Adipocyte (in vitro differentiated cells): ENCODE measurements at regions not wholly inside any gene's neighbourhood (a gene's known extent, or its start where the extent isn't known, plus 50 kb on each side); places are given as distances from the start of the nearest gene placed in this dataset.
"Not testable (repeated sequence)": the region's sequence is repeated elsewhere in the genome, so short reads cannot be mapped to it uniquely, and the experiment has no call there.

Experiments used
- DNase-seq: peaks from one replicate; pipeline ENCODE4 v3.0.0-alpha.2; 2015; ENCODE audit warnings: low read depth
- H3K27me3 ChIP-seq: replicated peaks from 2 replicates; pipeline ENCODE4 v1.7.0; 2013; ENCODE audit warnings: mild to moderate bottlenecking, low read length, moderate library complexity; ENCODE audit not compliant: control insufficient read depth, insufficient read depth
- H3K36me3 ChIP-seq: 2 replicates; pipeline ENCODE4 v1.7.0; 2013; ENCODE audit warnings: low read length, mild to moderate bottlenecking, moderate library complexity; ENCODE audit not compliant: control insufficient read depth, insufficient read depth, severe bottlenecking
- H3K4me1 ChIP-seq: 2 replicates; pipeline ENCODE4 v1.7.0; 2013; ENCODE audit warnings: mild to moderate bottlenecking, low read length, moderate library complexity; ENCODE audit not compliant: control insufficient read depth, insufficient read depth
- H3K4me3 ChIP-seq: 2 replicates; pipeline ENCODE4 v1.7.0; 2013; ENCODE audit warnings: mild to moderate bottlenecking, low read length, moderate library complexity
- H3K9ac ChIP-seq: 2 replicates; pipeline ENCODE4 v1.7.0; 2013; ENCODE audit warnings: mild to moderate bottlenecking, low read length, moderate library complexity
- H3K9me3 ChIP-seq: 2 replicates; pipeline ENCODE4 v1.7.0; 2013; ENCODE audit warnings: mild to moderate bottlenecking, low read length, moderate library complexity; ENCODE audit not compliant: control insufficient read depth

DNA sequence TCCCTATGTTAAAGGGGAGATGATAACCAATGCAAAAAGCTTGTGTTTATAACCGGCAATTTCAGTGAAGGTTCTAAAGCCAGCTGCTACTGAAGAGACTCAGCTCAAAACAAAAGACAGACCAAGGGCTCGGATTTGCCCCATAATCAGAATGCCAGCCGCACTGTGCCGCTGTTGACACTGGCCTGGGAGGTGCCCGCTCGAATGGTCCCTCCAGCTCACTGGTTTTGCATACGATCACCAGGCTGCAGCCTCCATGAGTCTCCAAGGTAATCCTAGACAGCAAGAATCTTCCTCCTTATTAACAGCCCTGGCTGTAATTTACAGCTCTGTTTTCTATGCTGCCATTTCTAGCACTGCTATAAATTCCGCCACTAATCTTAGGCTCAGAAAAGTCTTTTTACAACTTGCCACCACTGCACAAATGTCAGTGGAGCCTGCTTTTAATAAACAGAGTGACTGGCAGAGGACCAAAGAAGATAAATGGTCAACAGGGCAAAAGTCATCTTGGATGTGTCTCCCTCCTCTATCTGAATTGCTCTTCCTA, 155.7 kb upstream of the SH3BP4 start:
- Histone ChIP-seq H3K9ac (peak overlapping the region; percentile 63), H3K9me3 (no peaks in the 10 kb centered on the region), H3K4me3 (peak overlapping the region; percentile 57), H3K27me3 (peaks cover 3% of the 10 kb centered on the region), H3K36me3 (no peaks in the 10 kb centered on the region), H3K4me1 (peaks cover 19% of the 10 kb centered on the region)
- no peak for DNase-seq

DNA sequence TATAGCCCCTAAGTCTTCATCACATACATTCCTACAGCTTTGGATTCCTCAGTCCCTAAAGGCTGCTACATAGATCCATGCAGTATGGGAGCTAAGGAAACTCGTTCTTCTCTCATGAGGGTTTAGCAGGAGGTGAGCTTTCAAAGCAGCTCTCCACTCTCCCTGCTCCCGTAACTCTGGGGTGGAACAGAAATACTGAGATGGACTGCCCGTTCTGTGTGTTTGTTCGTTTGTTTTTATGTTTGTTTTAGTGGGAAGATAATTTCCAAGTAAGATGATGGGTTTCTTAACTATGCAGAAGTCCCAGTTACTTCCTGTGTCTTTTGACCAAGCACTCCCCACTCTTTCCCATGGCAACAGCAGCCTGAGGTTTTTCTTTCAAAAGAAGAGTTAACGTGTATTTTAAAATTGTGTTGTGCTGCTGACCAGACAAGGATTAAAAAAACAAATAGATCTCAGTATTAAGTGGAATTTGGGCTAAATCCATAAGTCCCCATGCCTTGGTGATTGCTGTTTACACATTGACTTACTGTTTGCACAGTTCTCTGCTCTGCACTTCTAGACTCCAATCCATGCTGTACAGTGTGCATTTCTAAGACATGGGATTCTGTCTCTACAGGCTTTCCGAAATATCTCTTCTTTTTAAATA, 156.4 kb upstream of the SH3BP4 start:
- Histone ChIP-seq H3K36me3 (no peaks in the 10 kb centered on the region), H3K9ac (no peak overlapping the region), H3K27me3 (peaks cover 3% of the 10 kb centered on the region), H3K9me3 (no peaks in the 10 kb centered on the region), H3K4me1 (peaks cover 19% of the 10 kb centered on the region), H3K4me3 (no peak overlapping the region)
- peak; percentile 21 for DNase-seq

DNA sequence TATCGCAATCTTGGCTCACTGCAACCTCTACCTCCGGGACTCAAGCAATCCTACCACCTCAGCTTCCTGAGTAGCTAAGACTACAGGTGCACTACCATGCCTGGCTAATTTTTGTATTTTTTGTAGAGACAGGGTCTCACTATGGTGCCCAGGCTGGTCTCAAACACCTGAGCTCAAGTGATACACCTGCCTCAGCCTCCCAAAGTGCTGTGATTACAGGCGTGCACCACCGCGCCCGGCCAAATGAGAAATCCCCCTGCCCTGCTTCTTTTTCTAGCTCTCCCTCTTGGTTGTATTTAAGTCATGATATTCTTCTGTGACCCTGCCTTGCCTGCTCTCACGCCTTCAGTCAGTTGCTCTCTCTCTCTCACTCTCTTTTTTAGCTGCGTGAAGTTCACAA, 157.0 kb upstream of the SH3BP4 start:
- H3K9me3 ChIP-seq, result no peaks in the 10 kb centered on the region
- DNase-seq, result no peak
- no peak overlapping the region for H3K4me3 ChIP-seq
- H3K4me1 ChIP-seq, result peaks cover 19% of the 10 kb centered on the region
- no peaks in the 10 kb centered on the region for H3K36me3 ChIP-seq
- peaks cover 6% of the 10 kb centered on the region for H3K27me3 ChIP-seq
- no peak overlapping the region for H3K9ac ChIP-seq

DNA sequence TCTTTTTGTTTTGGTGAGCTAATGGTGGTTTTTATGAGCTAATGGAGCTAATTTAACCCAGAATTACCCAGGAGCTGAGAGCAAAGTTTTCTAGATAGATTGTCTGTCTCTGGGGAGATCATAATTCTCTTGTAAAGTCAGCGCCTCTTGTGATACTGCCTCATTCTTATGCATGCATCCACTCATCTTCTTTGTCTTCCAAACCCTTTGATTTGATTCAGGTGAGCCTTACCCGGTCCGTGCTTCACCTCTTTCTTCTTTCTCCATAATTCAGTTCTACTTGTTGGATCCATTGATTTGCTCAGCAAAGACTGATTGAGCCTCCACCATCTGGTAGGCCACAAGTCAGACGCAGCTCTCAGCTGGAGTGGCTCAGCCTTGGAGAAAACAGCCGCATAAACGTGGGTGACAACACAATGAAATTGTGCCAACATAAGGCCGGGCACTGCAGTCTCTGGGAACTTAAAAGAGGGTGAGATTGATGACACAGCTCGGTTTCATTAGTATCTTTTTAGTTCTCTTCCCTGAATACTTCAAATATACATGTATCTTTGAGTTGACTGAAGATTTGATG, 158.5 kb upstream of the SH3BP4 start:
- Histone ChIP-seq H3K9ac (no peak overlapping the region), H3K4me1 (peaks cover 19% of the 10 kb centered on the region), H3K27me3 (peaks cover 6% of the 10 kb centered on the region), H3K4me3 (no peak overlapping the region), H3K36me3 (no peaks in the 10 kb centered on the region), H3K9me3 (no peaks in the 10 kb centered on the region)
- no peak for DNase-seq

DNA sequence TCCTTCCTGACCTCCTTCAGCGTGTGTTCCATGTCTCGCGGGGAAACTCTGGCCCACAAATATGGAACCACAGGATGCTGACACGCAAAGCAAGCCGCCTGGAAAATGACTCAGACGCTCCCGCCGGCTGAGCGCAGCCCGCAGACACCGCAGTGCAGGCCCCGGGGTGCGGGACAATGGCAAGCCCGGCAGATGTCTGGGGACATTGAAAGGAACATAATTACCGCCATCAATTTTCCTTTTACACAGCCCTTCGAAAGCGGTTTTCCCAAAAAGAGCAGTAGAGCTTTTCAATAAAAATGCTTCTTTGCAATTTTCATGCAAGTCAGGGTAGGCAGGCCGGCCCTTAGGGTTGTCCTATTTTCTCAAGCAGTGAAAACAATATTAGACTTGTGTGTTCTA, 159.2 kb upstream of the SH3BP4 start:
- Histone ChIP-seq H3K9me3 (no peaks in the 10 kb centered on the region), H3K9ac (no peak overlapping the region), H3K27me3 (peaks cover 6% of the 10 kb centered on the region), H3K36me3 (no peaks in the 10 kb centered on the region), H3K4me1 (peaks cover 19% of the 10 kb centered on the region), H3K4me3 (no peak overlapping the region)
- DNase-seq, result no peak

DNA sequence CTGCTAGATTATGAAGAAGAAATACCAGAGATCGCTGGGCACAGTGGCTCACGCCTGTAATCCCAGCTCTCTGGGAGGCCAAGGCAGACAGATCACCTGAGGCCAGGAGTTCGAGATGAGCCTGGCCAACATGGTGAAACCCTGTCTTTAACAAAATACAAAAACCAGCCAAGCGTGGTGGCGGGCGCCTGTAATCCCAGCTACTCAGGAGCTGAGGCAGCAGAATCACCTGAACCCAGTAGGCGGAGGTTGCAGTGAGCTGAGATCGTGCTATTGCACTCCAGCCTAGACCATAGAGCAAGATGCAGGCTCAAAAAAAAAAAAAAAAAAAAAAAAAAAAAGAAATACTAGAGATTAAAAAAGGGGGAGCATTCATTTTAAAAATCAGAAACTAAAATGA, 159.7 kb upstream of the SH3BP4 start:
- H3K36me3 ChIP-seq, H3K9me3 ChIP-seq, H3K4me3 ChIP-seq, H3K9ac ChIP-seq, DNase-seq, H3K27me3 ChIP-seq: not testable (repeated sequence)
- peaks cover 19% of the 10 kb centered on the region for H3K4me1 ChIP-seq

DNA sequence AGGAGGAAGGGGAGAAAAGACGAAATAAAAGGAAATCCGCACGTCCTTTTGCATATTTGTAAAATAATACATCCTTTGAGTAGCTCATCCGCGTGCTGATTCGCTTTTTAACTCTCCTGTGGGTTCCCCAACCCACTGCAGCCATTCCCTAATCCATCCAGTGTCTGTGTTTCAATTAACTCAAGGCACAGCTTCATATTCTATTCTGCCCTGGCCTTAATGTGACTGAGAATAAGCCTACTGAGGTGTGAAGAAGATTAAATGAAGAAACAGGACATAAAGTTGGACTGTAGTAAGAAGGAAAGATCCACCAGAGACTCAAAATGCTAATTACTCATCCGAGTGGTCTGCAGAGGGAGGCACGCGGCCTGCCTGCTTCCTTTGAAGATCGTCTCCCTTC, 161.4 kb upstream of the SH3BP4 start:
- no peak overlapping the region for H3K4me3 ChIP-seq
- no peak overlapping the region for H3K9ac ChIP-seq
- peaks cover 11% of the 10 kb centered on the region for H3K27me3 ChIP-seq
- H3K36me3 ChIP-seq, result no peaks in the 10 kb centered on the region
- peaks cover 4% of the 10 kb centered on the region for H3K4me1 ChIP-seq
- no peaks in the 10 kb centered on the region for H3K9me3 ChIP-seq
- no peak for DNase-seq

DNA sequence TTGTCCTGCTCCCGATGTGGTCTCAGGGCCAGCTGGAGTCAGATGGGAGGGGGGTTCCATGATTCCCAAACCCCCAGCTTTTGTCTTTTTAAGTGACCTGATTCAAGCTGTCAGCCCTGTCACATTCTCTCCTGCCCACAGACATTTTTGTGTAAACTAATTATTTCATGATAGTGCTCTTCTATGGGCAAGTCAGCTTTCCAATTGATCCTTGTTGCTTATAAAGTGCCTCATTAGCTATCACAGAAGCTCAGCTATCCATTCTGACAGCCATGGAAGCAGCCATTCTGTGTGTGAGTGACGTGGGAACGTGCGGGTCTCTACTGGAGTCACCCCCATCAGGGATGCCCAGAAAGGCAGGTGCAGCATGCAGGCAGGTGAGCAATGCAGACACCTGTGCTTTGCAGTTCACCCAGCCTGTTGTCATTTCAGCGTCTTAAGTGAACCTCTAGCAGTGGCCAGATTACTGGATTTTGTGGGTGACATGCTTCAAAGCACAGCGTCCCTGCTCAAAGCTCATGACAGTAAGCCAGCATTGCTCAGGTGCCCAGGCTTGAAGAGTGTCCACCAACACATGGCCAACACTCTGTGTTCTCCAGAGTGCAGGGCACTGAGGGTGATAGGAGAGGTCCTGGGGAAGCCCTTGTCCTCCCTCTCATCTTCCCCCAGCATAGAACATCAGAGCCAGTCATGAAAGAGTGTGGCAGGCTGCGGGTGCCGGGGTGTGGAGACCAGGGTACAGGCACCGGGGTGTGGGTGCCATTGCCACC, 162.1 kb upstream of the SH3BP4 start:
- H3K4me1 ChIP-seq, result no peaks in the 10 kb centered on the region
- H3K36me3 ChIP-seq, result no peaks in the 10 kb centered on the region
- no peaks in the 10 kb centered on the region for H3K9me3 ChIP-seq
- H3K27me3 ChIP-seq, result peaks cover 11% of the 10 kb centered on the region
- no peak overlapping the region for H3K4me3 ChIP-seq
- H3K9ac ChIP-seq, result no peak overlapping the region
- no peak for DNase-seq

DNA sequence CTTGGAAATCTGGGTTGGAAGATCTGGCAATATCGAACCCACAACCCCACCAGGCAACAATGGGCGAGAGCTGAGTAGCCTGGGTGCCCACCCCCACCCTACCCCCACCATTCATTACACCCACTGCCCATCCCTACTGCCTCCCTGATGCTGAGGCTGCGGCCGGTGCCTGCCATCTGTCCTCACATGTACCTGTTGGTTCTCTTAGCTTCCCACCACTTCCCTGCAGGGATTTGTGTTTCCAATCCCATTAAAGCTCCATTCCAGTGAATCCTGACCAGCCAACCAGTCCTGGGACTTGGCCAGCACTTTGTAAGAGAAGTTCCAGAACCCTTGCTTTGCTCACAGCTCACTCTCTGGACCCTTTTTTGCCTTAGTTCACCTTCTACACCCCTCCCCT, 163.0 kb upstream of the SH3BP4 start:
- no peaks in the 10 kb centered on the region for H3K4me1 ChIP-seq
- no peaks in the 10 kb centered on the region for H3K36me3 ChIP-seq
- peaks cover 11% of the 10 kb centered on the region for H3K27me3 ChIP-seq
- no peak overlapping the region for H3K4me3 ChIP-seq
- no peak for DNase-seq
- no peak overlapping the region for H3K9ac ChIP-seq
- peaks cover 8% of the 10 kb centered on the region for H3K9me3 ChIP-seq

DNA sequence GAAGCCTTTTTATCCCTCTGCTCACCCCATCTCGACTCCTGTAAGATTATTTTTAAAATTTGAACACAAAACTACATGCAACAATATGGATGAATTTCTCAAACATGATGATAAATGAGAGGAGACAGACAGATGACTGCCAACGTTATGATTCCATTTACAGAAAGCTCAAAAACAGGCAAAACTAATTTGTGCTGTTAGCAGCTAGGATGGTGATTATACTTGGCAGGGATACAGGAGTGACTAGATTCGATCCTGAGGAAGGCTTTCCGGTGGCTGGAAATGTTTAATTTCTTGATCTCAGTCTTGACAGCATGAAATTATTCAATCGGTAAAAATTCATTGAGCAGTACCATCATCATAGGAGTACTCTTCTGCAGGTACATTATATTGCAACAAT, 163.4 kb upstream of the SH3BP4 start:
- H3K4me1 ChIP-seq, result no peaks in the 10 kb centered on the region
- peaks cover 11% of the 10 kb centered on the region for H3K27me3 ChIP-seq
- no peak for DNase-seq
- no peak overlapping the region for H3K4me3 ChIP-seq
- no peak overlapping the region for H3K9ac ChIP-seq
- peaks cover 12% of the 10 kb centered on the region for H3K9me3 ChIP-seq
- no peaks in the 10 kb centered on the region for H3K36me3 ChIP-seq

DNA sequence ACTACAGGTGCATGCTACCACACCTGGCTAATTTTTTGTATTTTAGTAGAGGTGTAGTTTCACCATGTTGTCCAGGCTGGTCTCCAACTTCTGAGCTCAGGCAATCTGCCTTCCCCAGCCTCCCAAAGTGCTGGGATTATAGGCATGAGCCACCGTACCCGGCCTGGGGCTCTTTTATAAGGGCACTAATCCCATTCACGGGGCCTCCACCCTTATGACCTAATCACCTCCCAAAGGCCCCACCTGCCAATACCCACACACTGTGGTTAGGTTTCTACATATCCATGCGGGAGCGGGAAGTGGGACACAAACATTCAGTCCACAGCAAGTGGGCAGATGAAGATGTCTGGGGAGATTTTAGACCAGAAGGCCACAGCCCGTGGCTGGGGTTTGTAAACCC, 164.7 kb upstream of the SH3BP4 start:
- H3K9ac ChIP-seq, result no peak overlapping the region
- H3K4me3 ChIP-seq, result no peak overlapping the region
- no peak for DNase-seq
- H3K9me3 ChIP-seq, result peaks cover 25% of the 10 kb centered on the region
- H3K36me3 ChIP-seq, result no peaks in the 10 kb centered on the region
- H3K4me1 ChIP-seq, result no peaks in the 10 kb centered on the region
- H3K27me3 ChIP-seq, result peaks cover 11% of the 10 kb centered on the region
